Activated CD8-positive, alpha-beta T cell treated with anti-CD3 and anti-CD28 coated beads for 36 hours (primary cell): ENCODE measurements at regions not wholly inside any gene's neighbourhood (a gene's known extent, or its start where the extent isn't known, plus 50 kb on each side); places are given as distances from the start of the nearest gene placed in this dataset.

Source experiments
- ATAC-seq: fragments of 200-7000 bp; cut with Tn5 transposase; one replicate; pipeline ENCODE4 v1.10.0; 2021; ENCODE audit warnings: mild to moderate bottlenecking, moderate library complexity
- CTCF ChIA-PET: fragments of 350-600 bp; sonication (Branson Sonifier 250); formaldehyde crosslinking; loops from one replicate; lab custom pipeline; 2021; ENCODE audit warnings: antibody characterized with exemption; lab: Charles Lee
- POLR2A ChIA-PET: fragments of 350-600 bp; sonication (Branson Sonifier 250); formaldehyde crosslinking; loops from one replicate; lab custom pipeline; 2021; ENCODE audit warnings: antibody characterized with exemption; lab: Charles Lee
- DNase-seq: peaks from one replicate; pipeline ENCODE4 v3.0.0-alpha.2; 2020
- H3K27ac Mint-ChIP-seq: one replicate; pipeline ENCODE4 v1.8.0; 2021; ENCODE audit warnings: mild to moderate bottlenecking, mixed read lengths
- H3K27me3 Mint-ChIP-seq: one replicate; pipeline ENCODE4 v1.8.0; 2021; ENCODE audit warnings: mixed read lengths
- H3K36me3 Mint-ChIP-seq: one replicate; pipeline ENCODE4 v1.8.0; 2021; ENCODE audit warnings: low read depth, mixed read lengths
- H3K4me1 Mint-ChIP-seq: one replicate; pipeline ENCODE4 v1.8.0; 2021; ENCODE audit warnings: low read depth, mixed read lengths
- H3K4me3 Mint-ChIP-seq: one replicate; pipeline ENCODE4 v1.8.0; 2021; ENCODE audit warnings: mild to moderate bottlenecking, moderate library complexity, mixed read lengths
- H3K9me3 Mint-ChIP-seq: one replicate; pipeline ENCODE4 v1.8.0; 2021; ENCODE audit warnings: mixed read lengths
- intact Hi-C: fragments of 100-400 bp; cut with micrococcal nuclease; formaldehyde crosslinking; loops from one replicate; pipeline ENCODE4 v1.10.0; 2022
- TF ChIP-seq, protein P1 (sequence below): fragments of 200-600 bp; IDR thresholded peaks from one replicate; pipeline ENCODE4 v1.8.0; 2022; ENCODE audit warnings: antibody characterized with exemption, mild to moderate bottlenecking

DNA sequence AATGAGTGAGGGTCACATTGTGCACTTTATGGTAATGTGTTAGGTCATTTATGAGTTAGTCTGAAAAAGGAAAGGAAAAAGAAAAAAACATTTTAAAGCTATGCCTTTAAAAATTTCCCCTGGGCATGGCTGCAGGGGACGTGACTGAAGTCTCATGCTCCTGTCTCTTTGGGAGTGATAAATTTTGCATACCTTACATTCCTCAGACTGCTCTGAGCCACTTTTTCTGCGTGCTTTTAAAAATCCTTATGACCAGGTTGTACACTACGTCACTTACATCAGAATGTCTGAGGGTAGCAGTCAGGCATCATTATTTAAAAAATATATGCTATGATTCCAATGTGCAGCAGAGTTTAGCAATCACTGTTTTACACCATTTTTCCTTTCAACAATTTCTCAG is 121.2 kb downstream of the RFPL4B start:
- ChIA-PET POLR2A (no interaction called here), CTCF (no interaction called here)
- no peaks in the 10 kb centered on the region for H3K4me1 Mint-ChIP-seq
- no peak overlapping the region for H3K27ac Mint-ChIP-seq
- H3K9me3 Mint-ChIP-seq = no peaks in the 10 kb centered on the region
- DNase-seq (no peak), ATAC-seq (no peak)
- TF ChIP-seq, protein P1, sequence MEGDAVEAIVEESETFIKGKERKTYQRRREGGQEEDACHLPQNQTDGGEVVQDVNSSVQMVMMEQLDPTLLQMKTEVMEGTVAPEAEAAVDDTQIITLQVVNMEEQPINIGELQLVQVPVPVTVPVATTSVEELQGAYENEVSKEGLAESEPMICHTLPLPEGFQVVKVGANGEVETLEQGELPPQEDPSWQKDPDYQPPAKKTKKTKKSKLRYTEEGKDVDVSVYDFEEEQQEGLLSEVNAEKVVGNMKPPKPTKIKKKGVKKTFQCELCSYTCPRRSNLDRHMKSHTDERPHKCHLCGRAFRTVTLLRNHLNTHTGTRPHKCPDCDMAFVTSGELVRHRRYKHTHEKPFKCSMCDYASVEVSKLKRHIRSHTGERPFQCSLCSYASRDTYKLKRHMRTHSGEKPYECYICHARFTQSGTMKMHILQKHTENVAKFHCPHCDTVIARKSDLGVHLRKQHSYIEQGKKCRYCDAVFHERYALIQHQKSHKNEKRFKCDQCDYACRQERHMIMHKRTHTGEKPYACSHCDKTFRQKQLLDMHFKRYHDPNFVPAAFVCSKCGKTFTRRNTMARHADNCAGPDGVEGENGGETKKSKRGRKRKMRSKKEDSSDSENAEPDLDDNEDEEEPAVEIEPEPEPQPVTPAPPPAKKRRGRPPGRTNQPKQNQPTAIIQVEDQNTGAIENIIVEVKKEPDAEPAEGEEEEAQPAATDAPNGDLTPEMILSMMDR = no peak
- no peak overlapping the region for H3K4me3 Mint-ChIP-seq
- no peaks in the 10 kb centered on the region for H3K36me3 Mint-ChIP-seq
- intact Hi-C loops = no loop called here
- no peaks in the 10 kb centered on the region for H3K27me3 Mint-ChIP-seq

- ChIA-PET CTCF (no interaction called here), POLR2A (no interaction called here)
- Mint-ChIP-seq H3K27me3 (no peaks in the 10 kb centered on the region), H3K4me3 (no peak overlapping the region), H3K27ac (no peak overlapping the region), H3K4me1 (no peaks in the 10 kb centered on the region), H3K9me3 (no peaks in the 10 kb centered on the region), H3K36me3 (no peaks in the 10 kb centered on the region)
- no peak for ATAC-seq
- TF ChIP-seq, protein P1 = no peak
- intact Hi-C loops = no loop called here
- DNase-seq = no peak
Measured at GRCh38 chr6:112469306-112469705, 122.2 kb downstream of the RFPL4B start.

DNA sequence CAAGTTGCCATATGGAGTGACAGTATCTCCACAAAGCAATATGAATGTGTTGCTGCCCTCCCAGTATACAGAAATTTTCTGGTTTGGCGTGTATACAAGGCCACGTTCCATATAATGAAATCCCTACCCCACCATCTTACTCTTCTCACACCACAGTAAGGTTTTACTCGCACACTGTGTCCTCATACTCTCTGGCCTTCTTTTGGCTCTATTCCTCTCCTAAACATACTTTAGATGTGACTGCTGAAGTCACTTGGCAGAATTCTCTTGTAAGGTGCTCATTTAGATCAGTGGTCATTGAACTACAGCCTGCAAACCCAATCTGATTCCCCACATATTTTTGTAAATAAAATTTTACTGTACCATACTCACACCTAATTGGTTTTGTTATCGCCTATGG is 123.2 kb downstream of the RFPL4B start:
- ChIA-PET CTCF (no interaction called here), POLR2A (no interaction called here)
- H3K9me3 Mint-ChIP-seq = no peaks in the 10 kb centered on the region
- no peaks in the 10 kb centered on the region for H3K4me1 Mint-ChIP-seq
- no peaks in the 10 kb centered on the region for H3K36me3 Mint-ChIP-seq
- H3K4me3 Mint-ChIP-seq = no peak overlapping the region
- TF ChIP-seq, protein P1 = no peak
- ATAC-seq (no peak), DNase-seq (no peak)
- no peaks in the 10 kb centered on the region for H3K27me3 Mint-ChIP-seq
- intact Hi-C loops = no loop called here
- H3K27ac Mint-ChIP-seq = no peak overlapping the region

DNA sequence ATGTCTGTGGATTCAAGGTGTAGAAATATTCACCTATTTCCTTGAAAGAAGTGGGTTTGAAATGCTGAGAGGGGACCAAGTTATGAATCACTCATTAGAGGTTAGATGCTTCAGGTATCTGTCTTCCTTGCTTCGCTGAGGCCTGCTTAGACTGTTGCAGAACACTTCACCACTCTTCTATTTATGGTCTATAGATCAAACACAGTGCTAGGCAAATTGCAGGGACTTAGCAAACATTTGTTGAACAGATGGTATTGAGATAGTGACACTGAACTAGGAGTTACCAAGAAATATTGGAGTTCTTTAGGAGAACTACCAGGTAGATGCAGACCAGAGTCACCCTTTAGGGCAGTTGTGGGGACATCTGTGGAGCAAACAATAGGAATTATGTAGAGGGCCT is 123.8 kb downstream of the RFPL4B start:
- Mint-ChIP-seq H3K4me3 (no peak overlapping the region), H3K9me3 (no peaks in the 10 kb centered on the region)
- DNase-seq = no peak

GRCh38 chr6:112475083-112475482 is 128.0 kb downstream of the RFPL4B start:
- ATAC-seq = no peak
- no peaks in the 10 kb centered on the region for H3K36me3 Mint-ChIP-seq
- ChIA-PET CTCF (no interaction called here), POLR2A (no interaction called here)
- H3K27ac Mint-ChIP-seq = no peak overlapping the region
- H3K4me3 Mint-ChIP-seq = no peak overlapping the region
- H3K27me3 Mint-ChIP-seq = no peaks in the 10 kb centered on the region
- no peak for DNase-seq
- intact Hi-C loops = no loop called here
- no peaks in the 10 kb centered on the region for H3K9me3 Mint-ChIP-seq
- TF ChIP-seq, protein P1 = no peak
- peaks cover 4% of the 10 kb centered on the region for H3K4me1 Mint-ChIP-seq

More for the DNA sequence above, 123.8 kb downstream of the RFPL4B start:
- ChIA-PET POLR2A (no interaction called here), CTCF (no interaction called here)
- H3K27ac Mint-ChIP-seq = no peak overlapping the region
- no peaks in the 10 kb centered on the region for H3K36me3 Mint-ChIP-seq
- intact Hi-C loops = no loop called here
- TF ChIP-seq, protein P1 = no peak
- H3K4me1 Mint-ChIP-seq = no peaks in the 10 kb centered on the region
- no peak for ATAC-seq
- no peaks in the 10 kb centered on the region for H3K27me3 Mint-ChIP-seq
